ENCODE measurements at regions not wholly inside any gene's neighbourhood (a gene's known extent, or its start where the extent isn't known, plus 50 kb on each side); places are given as distances from the start of the nearest gene placed in this dataset.
"Not testable (repeated sequence)": the region's sequence is repeated elsewhere in the genome, so short reads cannot be mapped to it uniquely, and the experiment has no call there.

GRCh38 chrX:121869876-121870477, 822.6 kb downstream of the GLUD2 start:
- no peak for DNase-seq

- DNase-seq, result no peak
These were observed 823.7 kb downstream of the GLUD2 start for GRCh38 chrX:121871122-121871521.

DNA sequence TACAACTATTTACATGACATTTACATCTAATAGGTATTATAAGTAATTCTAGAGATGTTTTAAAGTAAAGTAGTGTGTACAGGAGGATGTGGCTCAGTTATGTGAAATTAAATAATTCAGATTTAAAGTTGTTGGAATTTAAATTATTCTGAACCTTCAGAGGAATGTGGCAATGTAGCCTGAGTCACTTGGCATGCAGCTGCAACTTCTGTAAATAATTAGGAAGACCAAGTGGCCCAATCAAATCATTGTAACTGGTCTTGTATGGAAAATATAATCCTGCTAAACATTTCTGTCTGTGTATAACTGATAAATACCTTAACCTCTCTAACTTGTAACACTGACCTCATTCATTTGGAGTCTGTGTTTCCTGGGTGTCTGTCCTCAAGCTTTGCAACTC, 828.9 kb downstream of the GLUD2 start:
- DNase-seq, result no peak

DNA sequence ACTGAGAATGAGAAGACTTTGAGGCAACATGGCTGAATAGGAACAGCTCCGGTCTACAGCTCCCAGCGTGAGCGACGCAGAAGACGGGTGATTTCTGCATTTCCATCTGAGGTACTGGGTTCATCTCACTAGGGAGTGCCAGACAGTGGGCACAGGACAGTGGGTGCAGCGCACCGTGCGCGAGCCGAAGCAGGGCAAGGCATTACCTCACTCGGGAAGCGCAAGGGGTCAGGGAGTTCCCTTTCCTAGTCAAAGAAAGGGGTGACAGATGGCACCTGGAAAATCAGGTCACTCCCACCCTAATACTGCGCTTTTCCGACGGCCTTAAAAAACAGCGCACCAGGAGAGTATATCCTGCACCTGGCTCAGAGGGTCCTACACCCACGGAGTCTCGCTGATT, 829.9 kb downstream of the GLUD2 start:
- not testable (repeated sequence) for DNase-seq

- DNase-seq, result no peak
These were observed 839.1 kb downstream of the GLUD2 start for GRCh38 chrX:121886557-121886956.

- no peak for DNase-seq
These were observed 847.3 kb downstream of the GLUD2 start for GRCh38 chrX:121894756-121895155.

DNA sequence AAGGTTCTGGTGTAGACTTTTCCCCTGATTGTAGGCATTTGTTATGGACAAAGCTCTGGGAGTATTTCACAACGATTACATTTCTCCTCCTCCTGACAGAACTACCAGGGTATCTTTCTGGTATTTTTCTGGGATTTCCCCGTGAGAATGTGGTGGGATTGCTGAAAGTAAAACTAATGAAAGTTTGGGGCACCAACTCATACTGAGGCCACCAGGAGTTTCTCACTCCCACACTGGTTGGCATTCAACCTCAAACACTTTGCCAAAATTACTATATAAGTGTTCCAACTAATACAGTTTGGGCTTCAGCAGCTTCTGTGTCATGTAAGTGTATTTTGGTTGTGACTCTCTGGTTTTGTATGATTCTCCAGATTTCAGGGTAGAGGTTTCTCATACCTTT, 855.1 kb downstream of the GLUD2 start:
- no peak for DNase-seq

GRCh38 chrX:121903961-121904360, 856.6 kb downstream of the GLUD2 start:
- DNase-seq, result no peak

- DNase-seq, result no peak
These were observed 873.8 kb downstream of the GLUD2 start for GRCh38 chrX:121921258-121921657.

DNA sequence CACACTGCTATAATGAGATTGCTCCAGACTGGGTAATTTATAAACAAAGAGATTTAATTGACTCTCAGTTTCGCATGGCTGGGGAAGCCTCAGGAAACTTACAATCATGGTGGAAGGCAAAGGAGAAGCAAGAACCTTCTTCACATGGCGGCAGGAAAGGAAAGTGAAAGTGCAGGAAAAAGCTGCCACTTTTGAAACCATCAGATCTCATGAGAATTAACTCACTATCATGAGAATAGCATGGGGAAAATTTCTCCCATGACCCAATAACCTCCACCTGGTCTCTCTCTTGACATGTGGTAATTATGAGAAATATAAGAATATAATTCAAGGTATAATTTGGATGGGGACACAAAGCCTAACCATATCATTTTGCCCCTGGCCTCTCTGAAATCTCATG, 884.2 kb downstream of the GLUD2 start:
- DNase-seq, result no peak

GRCh38 chrX:121932688-121933087, 885.3 kb downstream of the GLUD2 start:
- DNase-seq, result no peak

GRCh38 chrX:121949041-121949760, 901.8 kb downstream of the GLUD2 start:
- DNase-seq, result no peak

DNA sequence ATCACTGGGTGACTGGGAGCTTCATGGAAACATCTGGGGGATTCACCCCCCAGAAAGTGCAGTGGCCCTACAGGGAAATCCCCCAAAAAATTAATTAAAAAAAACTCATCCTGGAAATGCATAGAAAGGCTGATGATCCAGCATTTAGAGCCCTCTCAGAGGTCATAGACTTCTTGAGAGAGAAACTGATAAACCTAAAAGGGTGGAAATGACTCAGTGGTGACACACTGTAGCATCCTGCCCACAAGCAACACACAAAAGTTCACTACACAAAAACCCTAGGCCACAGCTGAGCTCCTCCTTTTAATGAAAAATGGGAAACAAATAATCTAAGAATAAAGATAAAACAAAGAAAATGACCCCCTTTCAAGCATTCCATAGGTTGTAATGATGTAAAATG, 911.5 kb downstream of the GLUD2 start:
- DNase-seq, result no peak

DNA sequence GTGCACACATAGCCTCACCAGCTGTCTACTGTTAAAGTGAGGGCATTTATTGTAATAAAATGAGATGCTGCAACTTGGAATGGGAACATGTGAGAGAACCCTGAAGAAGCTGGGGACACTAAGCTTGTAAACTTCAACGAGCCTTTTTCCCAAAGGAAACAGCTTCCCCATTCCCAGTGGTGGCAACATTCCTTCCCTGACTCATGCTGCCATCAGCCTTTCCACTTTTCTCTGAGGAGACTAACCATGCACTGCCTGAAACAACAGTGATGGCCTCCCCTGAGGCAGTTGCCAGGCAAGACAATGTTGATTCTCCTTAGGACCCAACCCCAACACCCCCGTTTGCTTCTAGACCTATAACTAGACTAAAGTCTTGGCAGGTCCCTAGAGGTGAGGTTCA, 928.3 kb downstream of the GLUD2 start:
- DNase-seq, result no peak

DNA sequence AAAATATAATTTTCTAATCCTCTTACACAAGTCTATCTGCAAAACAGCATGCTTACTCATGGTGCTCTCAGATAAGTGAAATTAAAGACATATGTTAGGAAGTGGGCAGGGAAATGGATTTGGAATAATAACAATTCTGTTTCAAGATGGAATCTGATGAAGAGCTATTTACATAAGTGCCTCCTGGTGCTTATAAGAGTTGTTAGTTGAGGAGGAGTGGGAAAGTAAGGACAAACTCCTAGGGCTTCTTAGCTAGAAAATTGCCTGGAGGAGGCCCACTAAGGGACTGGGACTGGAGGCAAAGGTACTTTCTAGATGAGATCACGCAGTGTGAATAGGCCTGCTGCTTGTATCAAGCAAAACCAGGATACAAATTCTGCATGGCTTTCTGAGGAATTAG, 939.8 kb downstream of the GLUD2 start:
- DNase-seq, result no peak

- DNase-seq, result no peak
These were observed 940.4 kb downstream of the GLUD2 start for GRCh38 chrX:121987835-121988234.

DNA sequence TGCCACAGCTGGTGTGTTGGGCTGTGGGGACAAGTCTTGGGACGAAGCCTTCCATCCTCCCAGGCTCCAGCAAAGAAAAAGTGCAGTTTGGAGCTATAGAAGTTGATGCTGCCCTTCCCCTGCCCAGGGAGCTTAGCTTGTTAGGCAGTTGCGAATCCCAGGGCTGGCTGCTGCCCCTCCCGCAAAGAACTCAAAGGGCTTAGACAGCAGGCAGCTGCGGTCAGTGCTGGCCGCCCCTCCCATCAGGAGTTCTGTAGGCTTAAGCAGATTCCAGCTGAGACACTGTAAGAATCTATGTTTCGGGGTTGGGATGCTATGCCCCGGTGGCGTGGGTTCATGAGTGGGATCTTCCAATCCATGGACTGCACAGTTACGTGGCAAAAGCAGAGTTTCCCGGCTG, 956.7 kb downstream of the GLUD2 start:
- no peak for DNase-seq

DNA sequence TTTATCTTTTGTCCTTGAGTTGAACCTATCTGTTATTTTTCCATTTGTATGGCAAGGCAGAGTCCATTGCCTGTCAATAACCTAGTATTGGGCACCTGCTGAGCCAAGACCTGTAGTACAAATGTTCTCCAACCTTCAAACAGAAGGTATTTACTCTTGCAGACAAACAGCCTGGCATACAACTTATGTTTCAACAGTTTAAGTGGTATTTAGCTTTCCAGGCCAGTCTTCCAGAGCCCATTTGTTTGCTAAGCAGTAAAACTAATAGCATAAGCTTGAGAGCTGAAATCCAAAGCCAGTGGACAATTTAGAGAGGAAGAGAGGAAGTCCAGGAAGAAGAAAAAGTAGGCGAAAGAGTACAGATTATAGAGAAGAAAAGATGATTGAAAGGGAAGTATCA, 979.3 kb downstream of the GLUD2 start:
- no peak for DNase-seq

- DNase-seq, result no peak
These were observed 998.8 kb downstream of the GLUD2 start for GRCh38 chrX:122046226-122046625.

GRCh38 chrX:122046815-122047214, 999.4 kb downstream of the GLUD2 start:
- no peak for DNase-seq

- DNase-seq, result no peak
These were observed 999.9 kb downstream of the GLUD2 start for GRCh38 chrX:122047261-122047660.

DNA sequence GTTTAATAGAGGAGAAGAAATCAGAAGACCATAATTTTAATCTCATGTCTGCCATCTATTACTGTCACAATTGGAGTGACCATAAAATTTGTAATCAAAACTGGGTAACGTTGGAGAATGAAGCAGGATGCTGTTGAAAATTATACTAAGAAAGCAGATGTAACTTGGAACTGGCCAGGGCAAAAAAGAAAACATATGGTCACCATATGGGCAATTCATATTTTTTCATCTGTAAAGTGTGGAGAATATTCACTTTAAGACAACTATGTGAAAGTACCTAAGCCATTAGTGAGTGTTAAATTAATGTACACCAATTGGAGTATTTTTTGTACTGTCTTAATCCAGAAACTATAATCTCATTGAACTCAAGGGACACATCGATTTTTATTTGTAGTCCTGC, 1008.0 kb downstream of the GLUD2 start:
- no peak for DNase-seq

GRCh38 chrX:122055979-122056715, 1008.7 kb downstream of the GLUD2 start:
- no peak for DNase-seq

DNA sequence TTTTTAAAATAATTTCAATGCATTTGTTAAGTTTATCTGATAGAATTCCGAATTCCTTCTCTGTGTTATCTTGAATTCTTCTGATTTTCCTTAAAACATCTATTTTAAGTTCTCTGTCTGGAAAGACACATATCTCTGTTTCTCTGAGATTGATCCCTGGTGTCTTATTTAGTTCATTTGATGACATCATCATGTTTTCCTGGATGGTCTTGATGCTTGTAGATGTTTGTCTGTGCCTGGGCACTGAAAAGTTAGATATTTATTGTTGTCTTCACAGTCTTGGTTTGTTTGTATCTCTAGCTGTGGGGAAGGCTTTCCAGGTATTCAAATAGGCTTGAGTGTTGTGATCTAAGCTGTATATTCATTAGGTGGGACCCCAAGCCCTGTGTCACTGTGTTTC, 1028.8 kb downstream of the GLUD2 start:
- no peak for DNase-seq
